ENCODE measurements at regions not wholly inside any gene's neighbourhood (a gene's known extent, or its start where the extent isn't known, plus 50 kb on each side); places are given as distances from the start of the nearest gene placed in this dataset.

GRCh38 chr2:34305587-34305986 lies 706.5 kb upstream of the FAM98A start:
- intact Hi-C loops (cut with micrococcal nuclease): no loop called here
- H3K4me1 Mint-ChIP-seq (ENCODE audit: low read depth): no peaks in the 10 kb centered on the region
- H3K9me3 Mint-ChIP-seq: peaks cover 9% of the 10 kb centered on the region

GRCh38 chr2:34294961-34295360 lies 695.9 kb upstream of the FAM98A start:
- intact Hi-C loops (cut with micrococcal nuclease): no loop called here
- Mint-ChIP-seq H3K27ac (no peak overlapping the region), H3K36me3 (ENCODE audit: low read depth) (no peaks in the 10 kb centered on the region), H3K4me3 (no peak overlapping the region), H3K4me1 (ENCODE audit: low read depth) (no peaks in the 10 kb centered on the region), H3K27me3 (no peaks in the 10 kb centered on the region), H3K9me3 (no peaks in the 10 kb centered on the region)

More at GRCh38 chr2:34305587-34305986, 706.5 kb upstream of the FAM98A start:
- Mint-ChIP-seq H3K36me3 (ENCODE audit: low read depth) (no peaks in the 10 kb centered on the region), H3K27ac (no peak overlapping the region), H3K4me3 (no peak overlapping the region), H3K27me3 (no peaks in the 10 kb centered on the region)

GRCh38 chr2:34291076-34291475 lies 692.0 kb upstream of the FAM98A start:
- no peak overlapping the region for H3K27ac Mint-ChIP-seq
- intact Hi-C loops (cut with micrococcal nuclease): no loop called here
- no peaks in the 10 kb centered on the region for H3K27me3 Mint-ChIP-seq
- no peaks in the 10 kb centered on the region for H3K36me3 Mint-ChIP-seq (ENCODE audit: low read depth)
- H3K9me3 Mint-ChIP-seq: no peaks in the 10 kb centered on the region
- H3K4me3 Mint-ChIP-seq: no peak overlapping the region
- H3K4me1 Mint-ChIP-seq (ENCODE audit: low read depth): no peaks in the 10 kb centered on the region

GRCh38 chr2:34288016-34288415 lies 688.9 kb upstream of the FAM98A start:
- Mint-ChIP-seq H3K27ac (no peak overlapping the region), H3K4me3 (no peak overlapping the region), H3K9me3 (peaks cover 15% of the 10 kb centered on the region), H3K4me1 (ENCODE audit: low read depth) (no peaks in the 10 kb centered on the region), H3K27me3 (no peaks in the 10 kb centered on the region), H3K36me3 (ENCODE audit: low read depth) (no peaks in the 10 kb centered on the region)
- intact Hi-C loops (cut with micrococcal nuclease): no loop called here

- Mint-ChIP-seq H3K9me3 (peaks cover 17% of the 10 kb centered on the region), H3K27ac (no peak overlapping the region), H3K4me3 (no peak overlapping the region), H3K27me3 (no peaks in the 10 kb centered on the region), H3K36me3 (ENCODE audit: low read depth) (no peaks in the 10 kb centered on the region), H3K4me1 (ENCODE audit: low read depth) (no peaks in the 10 kb centered on the region)
- intact Hi-C loops (cut with micrococcal nuclease): no loop called here
These were observed 681.5 kb upstream of the FAM98A start for GRCh38 chr2:34280606-34281005.

- Mint-ChIP-seq H3K36me3 (ENCODE audit: low read depth) (no peaks in the 10 kb centered on the region), H3K9me3 (peaks cover 10% of the 10 kb centered on the region), H3K4me3 (no peak overlapping the region), H3K27ac (no peak overlapping the region), H3K4me1 (ENCODE audit: low read depth) (no peaks in the 10 kb centered on the region), H3K27me3 (no peaks in the 10 kb centered on the region)
- intact Hi-C loops (cut with micrococcal nuclease): no loop called here
These were observed 668.0 kb upstream of the FAM98A start for GRCh38 chr2:34266908-34267697.

- Mint-ChIP-seq H3K9me3 (peaks cover 24% of the 10 kb centered on the region), H3K27ac (no peak overlapping the region), H3K36me3 (ENCODE audit: low read depth) (no peaks in the 10 kb centered on the region), H3K4me3 (no peak overlapping the region), H3K27me3 (no peaks in the 10 kb centered on the region), H3K4me1 (ENCODE audit: low read depth) (no peaks in the 10 kb centered on the region)
- intact Hi-C loops (cut with micrococcal nuclease): no loop called here
These were observed 662.6 kb upstream of the FAM98A start for GRCh38 chr2:34261701-34262100.

- Mint-ChIP-seq H3K27ac (no peak overlapping the region), H3K9me3 (no peaks in the 10 kb centered on the region), H3K36me3 (ENCODE audit: low read depth) (no peaks in the 10 kb centered on the region), H3K4me3 (no peak overlapping the region), H3K4me1 (ENCODE audit: low read depth) (no peaks in the 10 kb centered on the region), H3K27me3 (no peaks in the 10 kb centered on the region)
- intact Hi-C loops (cut with micrococcal nuclease): no loop called here
These were observed 655.3 kb upstream of the FAM98A start for GRCh38 chr2:34254272-34254878.

GRCh38 chr2:34252111-34252510 lies 653.0 kb upstream of the FAM98A start:
- no peaks in the 10 kb centered on the region for H3K4me1 Mint-ChIP-seq (ENCODE audit: low read depth)
- H3K36me3 Mint-ChIP-seq (ENCODE audit: low read depth): no peaks in the 10 kb centered on the region
- intact Hi-C loops (cut with micrococcal nuclease): no loop called here
- H3K27me3 Mint-ChIP-seq: no peaks in the 10 kb centered on the region
- no peaks in the 10 kb centered on the region for H3K9me3 Mint-ChIP-seq
- H3K27ac Mint-ChIP-seq: no peak overlapping the region
- H3K4me3 Mint-ChIP-seq: no peak overlapping the region

GRCh38 chr2:34251578-34251977 lies 652.5 kb upstream of the FAM98A start:
- Mint-ChIP-seq H3K36me3 (ENCODE audit: low read depth) (no peaks in the 10 kb centered on the region), H3K9me3 (no peaks in the 10 kb centered on the region), H3K4me1 (ENCODE audit: low read depth) (no peaks in the 10 kb centered on the region), H3K27me3 (no peaks in the 10 kb centered on the region), H3K27ac (no peak overlapping the region), H3K4me3 (no peak overlapping the region)
- intact Hi-C loops (cut with micrococcal nuclease): no loop called here

- intact Hi-C loops (cut with micrococcal nuclease): no loop called here
- Mint-ChIP-seq H3K36me3 (ENCODE audit: low read depth) (no peaks in the 10 kb centered on the region), H3K27me3 (no peaks in the 10 kb centered on the region), H3K4me3 (no peak overlapping the region), H3K4me1 (ENCODE audit: low read depth) (no peaks in the 10 kb centered on the region), H3K9me3 (no peaks in the 10 kb centered on the region), H3K27ac (no peak overlapping the region)
These were observed 645.1 kb upstream of the FAM98A start for GRCh38 chr2:34244195-34244594.

- intact Hi-C loops (cut with micrococcal nuclease): no loop called here
- no peak overlapping the region for H3K27ac Mint-ChIP-seq
- H3K27me3 Mint-ChIP-seq: no peaks in the 10 kb centered on the region
These were observed 643.6 kb upstream of the FAM98A start for GRCh38 chr2:34242763-34243123.

GRCh38 chr2:34241905-34242762 lies 643.0 kb upstream of the FAM98A start:
- Mint-ChIP-seq H3K27ac (no peak overlapping the region), H3K36me3 (ENCODE audit: low read depth) (no peaks in the 10 kb centered on the region), H3K9me3 (peaks cover 16% of the 10 kb centered on the region), H3K4me1 (ENCODE audit: low read depth) (no peaks in the 10 kb centered on the region), H3K27me3 (no peaks in the 10 kb centered on the region), H3K4me3 (no peak overlapping the region)
- intact Hi-C loops (cut with micrococcal nuclease): no loop called here

More at GRCh38 chr2:34242763-34243123, 643.6 kb upstream of the FAM98A start:
- Mint-ChIP-seq H3K9me3 (peaks cover 10% of the 10 kb centered on the region), H3K4me1 (ENCODE audit: low read depth) (no peaks in the 10 kb centered on the region), H3K4me3 (no peak overlapping the region), H3K36me3 (ENCODE audit: low read depth) (no peaks in the 10 kb centered on the region)

GRCh38 chr2:34239511-34239910 lies 640.4 kb upstream of the FAM98A start:
- Mint-ChIP-seq H3K27me3 (no peaks in the 10 kb centered on the region), H3K9me3 (peaks cover 27% of the 10 kb centered on the region), H3K4me1 (ENCODE audit: low read depth) (no peaks in the 10 kb centered on the region), H3K4me3 (no peak overlapping the region), H3K36me3 (ENCODE audit: low read depth) (no peaks in the 10 kb centered on the region), H3K27ac (no peak overlapping the region)
- intact Hi-C loops (cut with micrococcal nuclease): no loop called here

Data from dendritic cell treated with granulocyte-macrophage colony-stimulating factor and Interleukin-4, amounts not matched to agents 40 ng/mL and 50 ng/mL, for 4 days (primary cell).